ENCODE measurements at regions not wholly inside any gene's neighbourhood (a gene's known extent, or its start where the extent isn't known, plus 50 kb on each side); places are given as distances from the start of the nearest gene placed in this dataset.

DNA sequence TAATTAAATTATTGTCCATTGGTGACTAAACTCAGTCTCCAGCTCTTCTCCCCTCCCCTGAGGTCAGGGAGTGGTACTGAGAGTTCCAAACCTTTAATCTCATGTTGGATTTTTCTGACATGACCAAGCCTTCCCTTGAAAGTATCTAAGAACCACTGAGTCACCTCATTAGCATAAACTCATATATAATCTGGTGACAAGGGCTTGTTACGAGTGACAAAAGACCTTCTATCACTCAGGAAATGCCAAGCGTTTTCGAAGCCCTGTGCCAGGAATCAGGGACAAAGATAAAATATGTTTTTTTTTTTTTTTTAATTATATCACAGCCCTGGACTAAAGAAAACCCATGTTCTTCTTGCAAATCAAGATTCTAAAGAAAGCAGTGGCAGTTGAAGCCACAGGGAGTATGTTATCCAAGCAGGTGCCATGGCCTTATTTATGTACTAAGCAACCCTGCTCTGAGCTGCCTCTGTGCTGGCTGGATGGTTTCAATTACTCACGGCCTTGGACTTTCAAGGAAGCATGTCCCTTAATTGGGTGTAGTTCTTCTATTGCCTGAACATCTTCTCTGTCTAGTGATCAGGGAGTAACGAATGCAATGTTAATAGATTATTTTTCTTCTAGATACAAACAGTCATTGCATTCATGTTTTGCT lies 169.0 kb upstream of the PRKCQ start:
- Histone ChIP-seq H3K9ac (ENCODE audit: extremely low read depth, low read length, poor library complexity, severe bottlenecking) (no peak overlapping the region), H3K27ac (ENCODE audit: low read depth, low read length) (no peak overlapping the region), H3K36me3 (ENCODE audit: control insufficient read depth, insufficient read depth, low read length) (no peaks in the 10 kb centered on the region), H3K4me3 (ENCODE audit: low read length) (no peak overlapping the region), H3K9me3 (ENCODE audit: control insufficient read depth, low read length) (no peaks in the 10 kb centered on the region), H3K4me1 (ENCODE audit: control insufficient read depth, insufficient read depth, low read length) (no peaks in the 10 kb centered on the region), H3K27me3 (ENCODE audit: control insufficient read depth, insufficient read depth, low read length, poor library complexity, severe bottlenecking) (no peaks in the 10 kb centered on the region)
- H3K4me1 Mint-ChIP-seq = peaks cover 4% of the 10 kb centered on the region
- 93 to 100% methylated on average over 1 to 5 of the region's 5 CpGs for WGBS, 2 experiments (ENCODE audit: insufficient coverage in 1 of 2, insufficient read length in 1 of 2)
- no peaks in the 10 kb centered on the region for H3K36me3 Mint-ChIP-seq (ENCODE audit: low read depth)
- TF ChIP-seq, protein P1, sequence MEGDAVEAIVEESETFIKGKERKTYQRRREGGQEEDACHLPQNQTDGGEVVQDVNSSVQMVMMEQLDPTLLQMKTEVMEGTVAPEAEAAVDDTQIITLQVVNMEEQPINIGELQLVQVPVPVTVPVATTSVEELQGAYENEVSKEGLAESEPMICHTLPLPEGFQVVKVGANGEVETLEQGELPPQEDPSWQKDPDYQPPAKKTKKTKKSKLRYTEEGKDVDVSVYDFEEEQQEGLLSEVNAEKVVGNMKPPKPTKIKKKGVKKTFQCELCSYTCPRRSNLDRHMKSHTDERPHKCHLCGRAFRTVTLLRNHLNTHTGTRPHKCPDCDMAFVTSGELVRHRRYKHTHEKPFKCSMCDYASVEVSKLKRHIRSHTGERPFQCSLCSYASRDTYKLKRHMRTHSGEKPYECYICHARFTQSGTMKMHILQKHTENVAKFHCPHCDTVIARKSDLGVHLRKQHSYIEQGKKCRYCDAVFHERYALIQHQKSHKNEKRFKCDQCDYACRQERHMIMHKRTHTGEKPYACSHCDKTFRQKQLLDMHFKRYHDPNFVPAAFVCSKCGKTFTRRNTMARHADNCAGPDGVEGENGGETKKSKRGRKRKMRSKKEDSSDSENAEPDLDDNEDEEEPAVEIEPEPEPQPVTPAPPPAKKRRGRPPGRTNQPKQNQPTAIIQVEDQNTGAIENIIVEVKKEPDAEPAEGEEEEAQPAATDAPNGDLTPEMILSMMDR (conservative IDR thresholded peaks at IDR 0.05) = no peak
- H3K27ac Mint-ChIP-seq = no peak overlapping the region
- no peak overlapping the region for H3K4me3 Mint-ChIP-seq
- no peak for DNase-seq
- no peaks in the 10 kb centered on the region for H3K9me3 Mint-ChIP-seq
- peaks cover 4% of the 10 kb centered on the region for H3K27me3 Mint-ChIP-seq (ENCODE audit: insufficient read depth)

GRCh38 chr10:6748029-6748428 lies 168.0 kb upstream of the PRKCQ start:
- H3K4me1 Mint-ChIP-seq = peaks cover 5% of the 10 kb centered on the region
- no peak overlapping the region for H3K4me3 ChIP-seq (ENCODE audit: low read length)
- no peak for DNase-seq
- peaks cover 2% of the 10 kb centered on the region for H3K27me3 Mint-ChIP-seq (ENCODE audit: insufficient read depth)
- no peak overlapping the region for H3K27ac ChIP-seq (ENCODE audit: low read depth, low read length)
- H3K9me3 Mint-ChIP-seq = no peaks in the 10 kb centered on the region
- no peak overlapping the region for H3K4me3 Mint-ChIP-seq
- H3K36me3 Mint-ChIP-seq (ENCODE audit: low read depth) = no peaks in the 10 kb centered on the region
- TF ChIP-seq, protein P1 (conservative IDR thresholded peaks at IDR 0.05) = no peak
- no peaks in the 10 kb centered on the region for H3K4me1 ChIP-seq (ENCODE audit: control insufficient read depth, insufficient read depth, low read length)
- no peaks in the 10 kb centered on the region for H3K36me3 ChIP-seq (ENCODE audit: control insufficient read depth, insufficient read depth, low read length)
- H3K9me3 ChIP-seq (ENCODE audit: control insufficient read depth, low read length) = no peaks in the 10 kb centered on the region
- 89 to 100% methylated on average over 3 of the region's 3 CpGs for WGBS, 2 experiments (ENCODE audit: insufficient coverage in 1 of 2, insufficient read length in 1 of 2)
- H3K27ac Mint-ChIP-seq = no peak overlapping the region
- H3K27me3 ChIP-seq (ENCODE audit: control insufficient read depth, insufficient read depth, low read length, poor library complexity, severe bottlenecking) = no peaks in the 10 kb centered on the region
- H3K9ac ChIP-seq (ENCODE audit: extremely low read depth, low read length, poor library complexity, severe bottlenecking) = no peak overlapping the region

DNA sequence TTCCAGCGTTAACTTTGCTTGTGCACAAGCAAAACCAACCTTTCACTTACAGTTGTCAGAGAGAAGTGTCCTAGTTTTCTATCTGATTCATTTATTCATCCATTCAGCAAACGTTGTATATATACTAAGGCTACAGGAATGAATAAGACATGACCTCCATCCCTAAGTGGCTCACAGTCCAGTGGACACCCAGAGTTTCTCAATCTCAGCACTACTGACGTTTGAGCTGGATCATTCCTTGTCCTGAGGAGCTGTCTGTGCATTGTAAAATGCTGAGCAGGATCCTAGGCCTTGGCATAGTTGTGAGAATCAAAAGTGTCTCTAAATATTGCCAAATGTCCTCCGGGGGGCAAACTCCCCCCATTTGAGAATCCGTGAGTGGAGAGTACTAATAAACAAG lies 166.7 kb upstream of the PRKCQ start:
- no peak for DNase-seq
- Mint-ChIP-seq H3K4me1 (peaks cover 5% of the 10 kb centered on the region), H3K36me3 (ENCODE audit: low read depth) (no peaks in the 10 kb centered on the region), H3K4me3 (no peak overlapping the region), H3K27me3 (ENCODE audit: insufficient read depth) (peaks cover 2% of the 10 kb centered on the region), H3K9me3 (no peaks in the 10 kb centered on the region), H3K27ac (no peak overlapping the region)
- H3K4me1 ChIP-seq (ENCODE audit: control insufficient read depth, insufficient read depth, low read length) = no peaks in the 10 kb centered on the region
- H3K27me3 ChIP-seq (ENCODE audit: control insufficient read depth, insufficient read depth, low read length, poor library complexity, severe bottlenecking) = no peaks in the 10 kb centered on the region
- no peak overlapping the region for H3K4me3 ChIP-seq (ENCODE audit: low read length)
- TF ChIP-seq, protein P1 (conservative IDR thresholded peaks at IDR 0.05) = no peak
- WGBS, 2 experiments (ENCODE audit: insufficient coverage in 1 of 2, insufficient read length in 1 of 2) = 81 to 84% methylated on average over 2 to 5 of the region's 5 CpGs
- no peak overlapping the region for H3K9ac ChIP-seq (ENCODE audit: extremely low read depth, low read length, poor library complexity, severe bottlenecking)
- no peaks in the 10 kb centered on the region for H3K36me3 ChIP-seq (ENCODE audit: control insufficient read depth, insufficient read depth, low read length)
- no peak overlapping the region for H3K27ac ChIP-seq (ENCODE audit: low read depth, low read length)
- no peaks in the 10 kb centered on the region for H3K9me3 ChIP-seq (ENCODE audit: control insufficient read depth, low read length)

All from endodermal cell (in vitro differentiated cells).